ENCODE measurements at regions not wholly inside any gene's neighbourhood (a gene's known extent, or its start where the extent isn't known, plus 50 kb on each side); places are given as distances from the start of the nearest gene placed in this dataset.

DNA sequence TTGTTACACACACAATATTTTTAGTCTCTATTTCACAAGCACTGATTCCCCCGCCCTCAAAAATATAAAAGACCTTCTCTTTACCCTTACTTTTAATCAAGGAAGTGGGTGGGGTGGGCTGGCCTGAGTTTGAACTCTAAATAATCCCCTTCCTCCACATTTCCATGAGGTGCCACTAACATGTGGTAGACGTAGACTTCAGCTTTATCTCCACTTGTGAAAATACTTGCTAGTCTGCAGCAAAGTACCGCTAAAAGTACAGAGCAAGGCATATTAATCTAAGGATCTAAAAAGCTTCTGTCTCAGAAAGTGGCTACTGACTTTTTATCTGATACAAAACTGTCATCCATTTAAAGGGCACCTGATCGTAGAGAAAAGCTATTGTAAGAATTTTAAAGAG is 739.6 kb upstream of the SLC10A2 start:
- TF ChIP-seq EZH2 (IDR thresholded peaks at IDR 0.05; ENCODE audit: insufficient read depth, poor library complexity, severe bottlenecking), result no peak
- no peak for TF ChIP-seq EZH2phosphoT487 (IDR thresholded peaks at IDR 0.05; ENCODE audit: insufficient read depth, low read depth)
